K562 (cell line): ENCODE measurements at regions not wholly inside any gene's neighbourhood (a gene's known extent, or its start where the extent isn't known, plus 50 kb on each side); places are given as distances from the start of the nearest gene placed in this dataset.
A peak's percentile ranks its signal among the peaks of the same experiment; 100 is the strongest.

Source experiments
- ATAC-seq: fragments of 200-7000 bp; cut with Tn5 transposase; 3 replicates; pipeline ENCODE4 v1.9.1; 2020; ENCODE audit warnings: moderate library complexity
- BruUV-seq: library from RNA; stranded (reverse); fragments of 400-500 nt; replicated peaks from 2 replicates; lab custom pipeline; 2021; lab: Mats Ljungman, UMichigan
- CTCF ChIA-PET: fragments of 300-600 bp; formaldehyde crosslinking; extraction: SDS; loops from one replicate; lab custom pipeline; 2021; ENCODE audit warnings: low intra/inter-chr PET ratio; lab: Yijun Ruan, JAX
- POLR2A ChIA-PET: fragments of 300-600, 350-650 bp; sonication (Branson Sonifier 250); formaldehyde crosslinking; extraction: SDS; loops from one replicate; lab custom pipeline; 2021; ENCODE audit warnings: antibody characterized with exemption, inconsistent platforms; lab: Yijun Ruan, JAX
- DNase-seq, 4 experiments: peaks; one replicate each; pipeline versions ENCODE4 v3.0.0 to v3.0.0-alpha.2; 2011 to 2018; ENCODE audit warnings: low spot score in 3 of 4, mixed read lengths in 3 of 4; ENCODE audit errors: extremely low read depth in 1 of 4
- FAIRE-seq: peaks from 2 replicates; lab custom pipeline; 2011; peaks lifted over from hg19 to GRCh38; lab: Jason Lieb, UNC
- H2AFZ ChIP-seq: 2 replicates; pipeline ENCODE4 v1.6.0; 2011; ENCODE audit warnings: low read depth, low read length, control low read depth, inconsistent platforms
- H3K27ac ChIP-seq: fragments of 200-600 bp; 3 replicates; pipeline ENCODE4 v1.8.0; 2011; ENCODE audit warnings: low read depth, mild to moderate bottlenecking, control low read depth, inconsistent platforms, low read length, moderate library complexity, mixed read lengths; ENCODE audit errors: extremely low read depth
- H3K27me3 ChIP-seq, 2 experiments: fragments of 300-600 bp in 1 of 2; 2 replicates in 1 of 2; 3 replicates in 1 of 2; pipeline versions ENCODE4 v1.6.0 to v1.8.0; 2011; ENCODE audit warnings: inconsistent platforms in 2 of 2, low read length in 2 of 2, mild to moderate bottlenecking in 1 of 2, mixed read lengths in 1 of 2, moderate library complexity in 1 of 2; ENCODE audit not compliant: control insufficient read depth in 2 of 2, insufficient read depth in 2 of 2
- H3K36me3 ChIP-seq: fragments of 300-600 bp; 3 replicates; pipeline ENCODE4 v1.8.0; 2011; ENCODE audit warnings: mild to moderate bottlenecking, low read length, inconsistent platforms; ENCODE audit not compliant: control insufficient read depth, insufficient read depth
- H3K4me1 ChIP-seq, 2 experiments: fragments of 200-600 bp in 1 of 2; replicated peaks in 1 of 2; 2 replicates in 1 of 2; 3 replicates in 1 of 2; pipeline versions ENCODE4 v1.5.1 to v1.8.0; 2011; ENCODE audit warnings: inconsistent platforms in 2 of 2, low read length in 2 of 2, mild to moderate bottlenecking in 1 of 2, mixed read lengths in 1 of 2, moderate library complexity in 1 of 2; ENCODE audit not compliant: control insufficient read depth in 2 of 2, insufficient read depth in 2 of 2
- H3K4me2 ChIP-seq: 2 replicates; pipeline ENCODE4 v1.6.1; 2011; ENCODE audit warnings: low read length, control low read depth, inconsistent platforms, mixed read lengths; ENCODE audit not compliant: insufficient read depth
- H3K4me3 ChIP-seq: fragments of 200-600 bp; sonication (generic), shearing (Covaris generic); 2 replicates; pipeline ENCODE4 v1.5.1; 2016; ENCODE audit warnings: control low read depth, inconsistent platforms
- H3K79me2 ChIP-seq: fragments of 200-600 bp; 3 replicates; pipeline ENCODE4 v1.8.0; 2011; ENCODE audit warnings: low read length, inconsistent platforms; ENCODE audit not compliant: control insufficient read depth, insufficient read depth
- H3K9ac ChIP-seq, 2 experiments: 2 replicates each; pipeline versions ENCODE4 v1.6.0 to v1.6.1; 2011; ENCODE audit warnings: low read depth in 2 of 2, low read length in 2 of 2, control low read depth in 1 of 2, inconsistent platforms in 1 of 2, mild to moderate bottlenecking in 1 of 2, mixed read lengths in 1 of 2; ENCODE audit not compliant: insufficient read depth in 1 of 2
- H3K9me1 ChIP-seq: one replicate; pipeline ENCODE4 v1.6.0; 2011; ENCODE audit warnings: inconsistent platforms, mild to moderate bottlenecking, low read length, moderate library complexity; ENCODE audit not compliant: control insufficient read depth, insufficient read depth
- H3K9me3 ChIP-seq: replicated peaks from 2 replicates; pipeline ENCODE4 v1.5.1; 2011; ENCODE audit warnings: low read depth, low read length, inconsistent platforms; ENCODE audit not compliant: control insufficient read depth, insufficient read depth
- H4K20me1 ChIP-seq: replicated peaks from 2 replicates; pipeline ENCODE4 v1.6.1; 2011; ENCODE audit warnings: low read length, inconsistent platforms, mixed read lengths; ENCODE audit not compliant: control insufficient read depth, insufficient read depth
- BCOR ChIP-seq: fragments of 450-650 bp; IDR thresholded peaks from 2 replicates; pipeline ENCODE4 v1.6.1; 2016
- FOXA1 ChIP-seq: fragments of 450-650 bp; IDR thresholded peaks from 2 replicates; pipeline ENCODE4 v1.6.1; 2016; ENCODE audit warnings: mild to moderate bottlenecking, borderline replicate concordance
- MAFG ChIP-seq: fragments of 450-650 bp; conservative IDR thresholded peaks from 2 replicates; pipeline ENCODE4 v1.6.1; 2016; ENCODE audit warnings: missing genetic modification characterization, missing compliant biosample characterization
- NCOA2 ChIP-seq, 2 experiments: fragments of 450-650 bp; IDR thresholded peaks; 2 replicates each; pipeline ENCODE4 v1.6.1; 2018; ENCODE audit warnings: mild to moderate bottlenecking in 2 of 2, moderate library complexity in 1 of 2; ENCODE audit not compliant: partially characterized antibody in 2 of 2
- NFIX ChIP-seq: fragments of 250-450 bp; sonication (Bioruptor Pico); IDR thresholded peaks from 2 replicates; pipeline ENCODE4 v1.4.0; 2020; ENCODE audit warnings: low read depth, mild to moderate bottlenecking, moderate library complexity
- POU5F1 ChIP-seq: fragments of 150-350 bp; IDR thresholded peaks from 2 replicates; pipeline ENCODE4 v1.6.1; 2014; ENCODE audit warnings: borderline replicate concordance, low read length, low read depth, mild to moderate bottlenecking; ENCODE audit not compliant: partially characterized antibody
- PRDM10 ChIP-seq: fragments of 450-650 bp; IDR thresholded peaks from 2 replicates; pipeline ENCODE4 v1.6.1; 2018; ENCODE audit not compliant: partially characterized antibody
- PTTG1 ChIP-seq: fragments of 450-650 bp; IDR thresholded peaks from 2 replicates; pipeline ENCODE4 v1.6.1; 2016; ENCODE audit warnings: low read depth, mild to moderate bottlenecking, missing genetic modification characterization, missing compliant biosample characterization
- SMARCE1 ChIP-seq: fragments of 450-650 bp; IDR thresholded peaks from 2 replicates; pipeline ENCODE4 v1.7.1; 2016; ENCODE audit warnings: mild to moderate bottlenecking
- TEAD4 ChIP-seq, 2 experiments: sonication (generic) in 1 of 2; formaldehyde crosslinking in 1 of 2; IDR thresholded peaks; 2 replicates each; pipeline versions ENCODE4 v1.6.1 to v1.8.0; 2012 to 2022; ENCODE audit warnings: borderline replicate concordance in 1 of 2, inconsistent platforms in 1 of 2, low read length in 1 of 2, mild to moderate bottlenecking in 1 of 2, missing genetic modification reagents in 1 of 2
- ZBTB17 ChIP-seq: fragments of 450-650 bp; formaldehyde crosslinking; IDR thresholded peaks from 2 replicates; pipeline ENCODE4 v1.4.0; 2020; ENCODE audit warnings: mild to moderate bottlenecking
- ZBTB43 ChIP-seq: sonication (generic); formaldehyde crosslinking; IDR thresholded peaks from 2 replicates; pipeline ENCODE4 v1.8.0; 2023; ENCODE audit warnings: mild to moderate bottlenecking, missing genetic modification reagents
- ZKSCAN8 ChIP-seq: fragments of 200-800 bp; sonication (Bioruptor generic); IDR thresholded peaks from 2 replicates; pipeline ENCODE4 v1.6.1; 2016; ENCODE audit warnings: missing genetic modification characterization, missing compliant biosample characterization
- ZNF121 ChIP-seq: sonication (generic); formaldehyde crosslinking; conservative IDR thresholded peaks from 2 replicates; pipeline ENCODE4 v1.8.0; 2022; ENCODE audit warnings: missing genetic modification reagents
- ZNF561 ChIP-seq: fragments of 450-650 bp; formaldehyde crosslinking; conservative IDR thresholded peaks from 2 replicates; pipeline ENCODE4 v1.4.0; 2020; ENCODE audit warnings: mild to moderate bottlenecking, moderate library complexity
- ZNF586 ChIP-seq: fragments of 450-650 bp; formaldehyde crosslinking; conservative IDR thresholded peaks from 2 replicates; pipeline ENCODE4 v1.4.0; 2020; ENCODE audit warnings: mild to moderate bottlenecking, moderate library complexity
- WGBS: fragments of 100-300 bp; shearing (Covaris generic); methylation state at CpG from one replicate; pipeline ENCODE4 v1.1.6; 2016; ENCODE audit warnings: low coverage, mixed read lengths; ENCODE audit not compliant: insufficient coverage; ENCODE audit errors: missing lambda C conversion rate; 5-methylcytosine and 5-hydroxymethylcytosine counted together
- in situ Hi-C: fragments of 300-500 bp; cut with MboI; formaldehyde crosslinking; loops from 4 replicates; pipeline ENCODE4 v1.15.0; 2018; ENCODE audit warnings: inconsistent platforms, mixed read lengths
- intact Hi-C: fragments of 100-400 bp; cut with micrococcal nuclease; formaldehyde crosslinking; loops from 2 replicates; pipeline ENCODE4 v1.14.2; 2022

GRCh38 chrX:40827331-40827730, 92.0 kb upstream of the MED14 start (continued):
- TF ChIP-seq MAFG (tag) (no peak), BCOR (no peak), NCOA2 (IDR thresholded peaks at IDR 0.05; ENCODE audit: partially characterized antibody in 2 of 2) (no peak), TEAD4 (IDR thresholded peaks at IDR 0.05; ENCODE audit: low read length) (no peak), TEAD4 (CRISPR knock-in tag; IDR thresholded peaks at IDR 0.05; ENCODE audit: borderline replicate concordance) (no peak), FOXA1 (no peak), PRDM10 (no peak), SMARCE1 (no peak), ZNF586 (no peak)

- BruUV-seq = no TSS peak
- Histone ChIP-seq H3K36me3 (no peaks in the 10 kb centered on the region), H3K27ac (no peak overlapping the region), H3K9me3 (no peaks in the 10 kb centered on the region), H3K9me1 (no peaks in the 10 kb centered on the region), H3K4me1 (peaks cover 0 to 13% of the 10 kb centered on the region in 2 experiments; a peak in 2 of 5 replicates), H3K27me3 (peaks cover 0 to 21% of the 10 kb centered on the region in 2 experiments; a peak in 2 of 5 replicates), H2AFZ (no peak overlapping the region), H3K4me2 (no peak overlapping the region), H3K9ac (0 out of 4 replicates have a peak overlapping the region, but pooled peaks of 1 of the 2 experiments have one; percentile 9), H3K4me3 (no peak overlapping the region), H4K20me1 (no peaks in the 10 kb centered on the region), H3K79me2 (no peaks in the 10 kb centered on the region)
- FAIRE-seq (no peak), ATAC-seq (no peak), DNase-seq (no peak)
- intact Hi-C loops = no loop called here
- in situ Hi-C loops = no loop called here
- 21% methylated on average over 9 of the region's 12 CpGs for WGBS
- ChIA-PET POLR2A (interaction anchor here (0.6 kb wide), 1 partner anchor 11 kb away, joined by 3 read pairs; no protein-coding TSS in a partner anchor), CTCF (no interaction called here)
- TF ChIP-seq POU5F1 = no peak
- no peak for TF ChIP-seq PTTG1 (tag)
- TF ChIP-seq ZNF561 (CRISPR knock-in tag) = no peak
- no peak for TF ChIP-seq ZBTB17 (CRISPR knock-in tag)
- TF ChIP-seq ZBTB43 (CRISPR knock-in tag) = no peak
- TF ChIP-seq ZKSCAN8 = no peak
- no peak for TF ChIP-seq ZNF121 (CRISPR knock-in tag)
- TF ChIP-seq NFIX (CRISPR knock-in tag) = no peak
These were observed 96.4 kb upstream of the MED14 start for GRCh38 chrX:40831750-40832149.
